OCI-LY1 (cell line): ENCODE measurements at regions not wholly inside any gene's neighbourhood (a gene's known extent, or its start where the extent isn't known, plus 50 kb on each side); places are given as distances from the start of the nearest gene placed in this dataset.

Experiments used
- H2AFZ ChIP-seq: fragments of 200-600 bp; sonication (generic), shearing (Covaris generic); 2 replicates; pipeline ENCODE4 v1.6.0; 2014; ENCODE audit warnings: antibody characterized with exemption, mild to moderate bottlenecking, low read length
- H3F3A ChIP-seq: fragments of 200-600 bp; sonication (generic), shearing (Covaris generic); 2 replicates; pipeline ENCODE4 v1.6.0; 2014; ENCODE audit warnings: mild to moderate bottlenecking, antibody characterized with exemption, low read length, moderate library complexity; ENCODE audit not compliant: insufficient read depth
- H3K27ac ChIP-seq: fragments of 200-600 bp; sonication (generic); 2 replicates; pipeline ENCODE4 v1.5.1; 2014; ENCODE audit warnings: low read length, mixed run types, mild to moderate bottlenecking, low read depth; ENCODE audit not compliant: poor library complexity, severe bottlenecking
- H3K27me3 ChIP-seq: fragments of 200-600 bp; sonication (generic); 2 replicates; pipeline ENCODE4 v1.6.0; 2014; ENCODE audit warnings: antibody characterized with exemption, mild to moderate bottlenecking, low read length, moderate library complexity; ENCODE audit not compliant: insufficient read depth
- H3K36me3 ChIP-seq: fragments of 200-600 bp; sonication (generic); 2 replicates; pipeline ENCODE4 v1.6.1; 2014; ENCODE audit warnings: mild to moderate bottlenecking, antibody characterized with exemption, low read length, moderate library complexity, mixed read lengths; ENCODE audit not compliant: insufficient read depth
- H3K4me1 ChIP-seq: fragments of 200-600 bp; sonication (generic); 2 replicates; pipeline ENCODE4 v1.5.1; 2014; ENCODE audit warnings: mild to moderate bottlenecking, low read length, moderate library complexity; ENCODE audit not compliant: insufficient read depth, severe bottlenecking
- H3K4me2 ChIP-seq: fragments of 200-600 bp; sonication (generic), shearing (Covaris generic); 2 replicates; pipeline ENCODE4 v1.6.1; 2014; ENCODE audit warnings: low read length
- H3K4me3 ChIP-seq: fragments of 200-600 bp; sonication (generic); 2 replicates; pipeline ENCODE4 v1.5.1; 2014; ENCODE audit warnings: low read length, low read depth, mild to moderate bottlenecking, mixed read lengths; ENCODE audit not compliant: poor library complexity, severe bottlenecking
- H3K79me2 ChIP-seq: fragments of 200-600 bp; shearing (Covaris generic); 2 replicates; pipeline ENCODE4 v1.6.1; 2016; ENCODE audit warnings: mixed run types, low read length, mixed read lengths; ENCODE audit not compliant: insufficient read depth
- H3K9ac ChIP-seq: fragments of 200-600 bp; sonication (generic), shearing (Covaris generic); 2 replicates; pipeline ENCODE4 v1.6.1; 2014; ENCODE audit warnings: mild to moderate bottlenecking, low read length, mixed read lengths
- H3K9me2 ChIP-seq: fragments of 200-600 bp; sonication (generic), shearing (Covaris generic); 2 replicates; pipeline ENCODE4 v1.6.1; 2014; ENCODE audit warnings: low read depth, mild to moderate bottlenecking, low read length, mixed read lengths
- H3K9me3 ChIP-seq: fragments of 200-600 bp; shearing (Covaris generic); 2 replicates; pipeline ENCODE4 v1.6.1; 2014; ENCODE audit warnings: low read length, mixed read lengths
- H4K20me1 ChIP-seq: fragments of 200-600 bp; sonication (generic), shearing (Covaris generic); 2 replicates; pipeline ENCODE4 v1.6.0; 2016; ENCODE audit warnings: mild to moderate bottlenecking, low read length; ENCODE audit not compliant: insufficient read depth
- CTCF ChIP-seq: fragments of 200-600 bp; sonication (generic), shearing (Covaris generic); IDR thresholded peaks from 2 replicates; pipeline ENCODE4 v1.5.1; 2017; ENCODE audit warnings: mild to moderate bottlenecking, antibody characterized with exemption, low read length, moderate library complexity, mixed read lengths
- EZH2 ChIP-seq: fragments of 200-600 bp; sonication (generic), shearing (Covaris generic); IDR thresholded peaks from 2 replicates; pipeline ENCODE4 v1.8.0; 2017; ENCODE audit warnings: borderline replicate concordance, mixed run types, mild to moderate bottlenecking, antibody characterized with exemption, low read length, moderate library complexity, mixed read lengths

- Histone ChIP-seq H2AFZ (no peak overlapping the region), H3K27me3 (peaks cover 6% of the 10 kb centered on the region; the same call in 1 of the 2 replicates), H3K4me1 (no peaks in the 10 kb centered on the region), H3K4me2 (no peak overlapping the region), H3F3A (no peaks in the 10 kb centered on the region), H3K9ac (no peak overlapping the region), H3K9me2 (no peaks in the 10 kb centered on the region), H3K79me2 (no peaks in the 10 kb centered on the region), H3K9me3 (no peaks in the 10 kb centered on the region), H3K27ac (no peak overlapping the region), H3K36me3 (no peaks in the 10 kb centered on the region), H4K20me1 (no peaks in the 10 kb centered on the region), H3K4me3 (no peak overlapping the region)
- TF ChIP-seq CTCF (no peak), EZH2 (no peak)
These were observed 52.3 kb upstream of the KLHL25 start for GRCh38 chr15:85847031-85847430.

- Histone ChIP-seq H3K36me3 (no peaks in the 10 kb centered on the region), H3K4me1 (no peaks in the 10 kb centered on the region), H3K79me2 (no peaks in the 10 kb centered on the region), H3K27ac (no peak overlapping the region), H3K4me3 (no peak overlapping the region), H4K20me1 (no peaks in the 10 kb centered on the region), H2AFZ (no peak overlapping the region), H3K9ac (no peak overlapping the region), H3K9me2 (no peaks in the 10 kb centered on the region), H3K9me3 (no peaks in the 10 kb centered on the region), H3K27me3 (no peaks in the 10 kb centered on the region; the same call in 1 of the 2 replicates), H3K4me2 (no peak overlapping the region), H3F3A (no peaks in the 10 kb centered on the region)
- TF ChIP-seq EZH2 (no peak), CTCF (no peak)
These were observed 55.2 kb upstream of the KLHL25 start for GRCh38 chr15:85849946-85850345.

- H2AFZ ChIP-seq, result no peak overlapping the region
- H3K4me3 ChIP-seq, result no peak overlapping the region
- H3K27ac ChIP-seq, result no peak overlapping the region
- no peak overlapping the region for H3K9ac ChIP-seq
- no peaks in the 10 kb centered on the region for H3F3A ChIP-seq
- no peaks in the 10 kb centered on the region for H3K79me2 ChIP-seq
- H3K27me3 ChIP-seq, result no peaks in the 10 kb centered on the region
- TF ChIP-seq EZH2 (no peak), CTCF (no peak)
- H4K20me1 ChIP-seq, result no peaks in the 10 kb centered on the region
- H3K4me2 ChIP-seq, result no peak overlapping the region
- no peaks in the 10 kb centered on the region for H3K4me1 ChIP-seq
- H3K9me2 ChIP-seq, result no peaks in the 10 kb centered on the region
- no peaks in the 10 kb centered on the region for H3K36me3 ChIP-seq
- H3K9me3 ChIP-seq, result no peaks in the 10 kb centered on the region
These were observed 58.2 kb upstream of the KLHL25 start for GRCh38 chr15:85852969-85853368.
